GM18907 (cell line): ENCODE measurements at regions not wholly inside any gene's neighbourhood (a gene's known extent, or its start where the extent isn't known, plus 50 kb on each side); places are given as distances from the start of the nearest gene placed in this dataset.

Source experiments
- ATAC-seq: cut with Tn5 transposase; IDR thresholded peaks from one replicate; pipeline ENCODE4 v1.9.1; 2021; ENCODE audit warnings: mild to moderate bottlenecking, moderate library complexity; ENCODE audit not compliant: unreplicated experiment

- no peak for ATAC-seq
Observed at GRCh38 chr14:38101679-38102078, 106.0 kb upstream of the SSTR1 start.

GRCh38 chr14:38103542-38104225 lies 104.0 kb upstream of the SSTR1 start:
- ATAC-seq = no peak

- no peak for ATAC-seq
Observed at GRCh38 chr14:38105106-38105702, 102.5 kb upstream of the SSTR1 start.

GRCh38 chr14:38107216-38107631 lies 100.5 kb upstream of the SSTR1 start:
- ATAC-seq = peak; percentile 92

GRCh38 chr14:38108681-38109080 lies 99.0 kb upstream of the SSTR1 start:
- ATAC-seq = no peak

- no peak for ATAC-seq
Observed at GRCh38 chr14:38110258-38110657, 97.4 kb upstream of the SSTR1 start.

GRCh38 chr14:38111046-38111445 lies 96.7 kb upstream of the SSTR1 start:
- ATAC-seq = no peak

- ATAC-seq = no peak
Observed at GRCh38 chr14:38113546-38113945, 94.2 kb upstream of the SSTR1 start.

- ATAC-seq = no peak
Observed at GRCh38 chr14:38116895-38117294, 90.8 kb upstream of the SSTR1 start.

GRCh38 chr14:38120109-38120508 lies 87.6 kb upstream of the SSTR1 start:
- no peak for ATAC-seq

GRCh38 chr14:38121320-38122020 lies 86.2 kb upstream of the SSTR1 start:
- ATAC-seq = no peak

- no peak for ATAC-seq
Observed at GRCh38 chr14:38122241-38122640, 85.5 kb upstream of the SSTR1 start.

- ATAC-seq = no peak
Observed at GRCh38 chr14:38124506-38124905, 83.2 kb upstream of the SSTR1 start.

- no peak for ATAC-seq
Observed at GRCh38 chr14:38125481-38126037, 82.1 kb upstream of the SSTR1 start.

- no peak for ATAC-seq
Observed at GRCh38 chr14:38127356-38127755, 80.3 kb upstream of the SSTR1 start.

- ATAC-seq = no peak
Observed at GRCh38 chr14:38127784-38128183, 79.9 kb upstream of the SSTR1 start.

- no peak for ATAC-seq
Observed at GRCh38 chr14:38128640-38129039, 79.1 kb upstream of the SSTR1 start.

GRCh38 chr14:38129192-38129591 lies 78.5 kb upstream of the SSTR1 start:
- ATAC-seq = no peak

GRCh38 chr14:38129705-38130104 lies 78.0 kb upstream of the SSTR1 start:
- ATAC-seq = no peak

- no peak for ATAC-seq
Observed at GRCh38 chr14:38134416-38135030, 73.2 kb upstream of the SSTR1 start.

- no peak for ATAC-seq
Observed at GRCh38 chr14:38135106-38135867, 72.4 kb upstream of the SSTR1 start.
